Neural cell (in vitro differentiated cells): ENCODE measurements at regions not wholly inside any gene's neighbourhood (a gene's known extent, or its start where the extent isn't known, plus 50 kb on each side); places are given as distances from the start of the nearest gene placed in this dataset.

Experiments used
- H2AFZ ChIP-seq: fragments of 200-600, 300-800 bp; sonication (generic), shearing (Covaris generic); 2 replicates; pipeline ENCODE4 v1.6.0; 2014; ENCODE audit warnings: low read depth, mild to moderate bottlenecking, antibody characterized with exemption, low read length, moderate library complexity
- H3F3A ChIP-seq: fragments of 200-600 bp; shearing (Covaris generic); 2 replicates; pipeline ENCODE4 v1.6.1; 2016; ENCODE audit warnings: mild to moderate bottlenecking, moderate library complexity, mixed read lengths, antibody characterized with exemption, low read length; ENCODE audit not compliant: insufficient read depth, poor library complexity, severe bottlenecking
- H3K27ac ChIP-seq: fragments of 200-600, 300-800 bp; sonication (generic), shearing (Covaris generic); 2 replicates; pipeline ENCODE4 v1.5.1; 2014; ENCODE audit warnings: mild to moderate bottlenecking, low read length, moderate library complexity
- H3K27me3 ChIP-seq: fragments of 300-800, 200-600 bp; sonication (generic), shearing (Covaris generic); 2 replicates; pipeline ENCODE4 v1.6.0; 2014; ENCODE audit warnings: mild to moderate bottlenecking, low read depth, low read length, moderate library complexity; ENCODE audit not compliant: insufficient read depth
- H3K36me3 ChIP-seq: fragments of 300-800, 200-600 bp; sonication (generic), shearing (Covaris generic); 2 replicates; pipeline ENCODE4 v1.5.1; 2014; ENCODE audit warnings: mild to moderate bottlenecking, antibody characterized with exemption, low read length, moderate library complexity; ENCODE audit not compliant: insufficient read depth
- H3K4me2 ChIP-seq: fragments of 300-800, 200-600 bp; sonication (generic), shearing (Covaris generic); 2 replicates; pipeline ENCODE4 v1.6.0; 2014; ENCODE audit warnings: mild to moderate bottlenecking, low read length
- H3K4me3 ChIP-seq: fragments of 300-800, 200-600 bp; sonication (generic), shearing (Covaris generic); 2 replicates; pipeline ENCODE4 v1.5.1; 2014; ENCODE audit warnings: mild to moderate bottlenecking, low read length, moderate library complexity
- H3K79me2 ChIP-seq: fragments of 200-600 bp; shearing (Covaris generic); replicated peaks from 2 replicates; pipeline ENCODE4 v1.6.0; 2014; ENCODE audit warnings: mild to moderate bottlenecking, low read length, moderate library complexity; ENCODE audit not compliant: insufficient read depth
- H3K9ac ChIP-seq: fragments of 300-800, 200-600 bp; sonication (generic), shearing (Covaris generic); 2 replicates; pipeline ENCODE4 v1.6.1; 2016; ENCODE audit warnings: mild to moderate bottlenecking, low read length, mixed read lengths
- H3K9me2 ChIP-seq: fragments of 200-600 bp; shearing (Covaris generic); 2 replicates; pipeline ENCODE4 v1.6.1; 2016; ENCODE audit warnings: mild to moderate bottlenecking, low read length, mixed read lengths; ENCODE audit not compliant: insufficient read depth
- H3K9me3 ChIP-seq: fragments of 200-600, 300-800 bp; sonication (generic), shearing (Covaris generic); 2 replicates; pipeline ENCODE4 v1.6.1; 2016; ENCODE audit warnings: mild to moderate bottlenecking, mixed run types, low read length, moderate library complexity, mixed read lengths
- H4K20me1 ChIP-seq: fragments of 200-600 bp; shearing (Covaris generic); 2 replicates; pipeline ENCODE4 v1.6.1; 2016; ENCODE audit warnings: mild to moderate bottlenecking, mixed run types; ENCODE audit not compliant: insufficient read depth
- CTCF ChIP-seq: fragments of 450-650 bp; IDR thresholded peaks from 2 replicates; pipeline ENCODE4 v1.5.1; 2014; ENCODE audit warnings: antibody characterized with exemption, mild to moderate bottlenecking, moderate library complexity; ENCODE audit not compliant: poor library complexity, severe bottlenecking
- EP300 ChIP-seq: fragments of 450-650 bp; conservative IDR thresholded peaks from 2 replicates; pipeline ENCODE4 v1.6.1; 2014; ENCODE audit warnings: antibody characterized with exemption, mild to moderate bottlenecking, moderate library complexity; ENCODE audit not compliant: poor library complexity, severe bottlenecking
- EZH2 ChIP-seq: fragments of 200-600, 300-800 bp; shearing (Covaris generic), sonication (generic); IDR thresholded peaks from 2 replicates; pipeline ENCODE4 v1.6.1; 2014; ENCODE audit warnings: antibody characterized with exemption, low read length, borderline replicate concordance, mild to moderate bottlenecking; ENCODE audit not compliant: insufficient read depth, poor library complexity, severe bottlenecking
- MXI1 ChIP-seq: fragments of 450-650 bp; conservative IDR thresholded peaks from 2 replicates; pipeline ENCODE4 v1.6.1; 2014; ENCODE audit warnings: antibody characterized with exemption, mild to moderate bottlenecking; ENCODE audit not compliant: poor library complexity, severe bottlenecking
- POLR2AphosphoS5 ChIP-seq: IDR thresholded peaks from 2 replicates; pipeline ENCODE4 v1.6.1; 2012
- RAD21 ChIP-seq: fragments of 450-650 bp; conservative IDR thresholded peaks from 2 replicates; pipeline ENCODE4 v1.6.1; 2014; ENCODE audit warnings: antibody characterized with exemption, mild to moderate bottlenecking, moderate library complexity
- REST ChIP-seq: IDR thresholded peaks from 2 replicates; pipeline ENCODE4 v1.6.1; 2012; ENCODE audit warnings: borderline replicate concordance
- SMC3 ChIP-seq: fragments of 450-650 bp; conservative IDR thresholded peaks from 2 replicates; pipeline ENCODE4 v1.6.1; 2014; ENCODE audit warnings: antibody characterized with exemption, mild to moderate bottlenecking, moderate library complexity; ENCODE audit not compliant: poor library complexity
- TAF1 ChIP-seq: IDR thresholded peaks from 2 replicates; pipeline ENCODE4 v1.6.1; 2012; ENCODE audit warnings: low read depth

- Histone ChIP-seq H2AFZ (no peak overlapping the region), H3K9me3 (no peaks in the 10 kb centered on the region), H3K36me3 (no peaks in the 10 kb centered on the region), H3F3A (no peaks in the 10 kb centered on the region), H3K4me3 (no peak overlapping the region), H4K20me1 (no peaks in the 10 kb centered on the region), H3K9ac (no peak overlapping the region), H3K27ac (no peak overlapping the region), H3K27me3 (no peaks in the 10 kb centered on the region), H3K79me2 (no peaks in the 10 kb centered on the region), H3K4me2 (no peak overlapping the region), H3K9me2 (no peaks in the 10 kb centered on the region)
- TF ChIP-seq EZH2 (no peak), POLR2AphosphoS5 (no peak), REST (no peak), EP300 (no peak), CTCF (no peak), TAF1 (no peak), RAD21 (no peak), MXI1 (no peak), SMC3 (no peak)
Observed at GRCh38 chr19:30153326-30154210, 211.5 kb downstream of the URI1 start.

- no peaks in the 10 kb centered on the region for H3K79me2 ChIP-seq
- no peak overlapping the region for H3K4me3 ChIP-seq
- no peaks in the 10 kb centered on the region for H3K36me3 ChIP-seq
- no peaks in the 10 kb centered on the region for H3K9me3 ChIP-seq
- no peaks in the 10 kb centered on the region for H3K9me2 ChIP-seq
- peak overlapping the region; percentile 10 for H3K9ac ChIP-seq
- no peak for TF ChIP-seq REST
- TF ChIP-seq TAF1, result no peak
- no peak for TF ChIP-seq CTCF
- no peak for TF ChIP-seq RAD21
- TF ChIP-seq POLR2AphosphoS5, result no peak
- TF ChIP-seq EZH2, result no peak
- no peak for TF ChIP-seq EP300
- TF ChIP-seq MXI1, result no peak
- no peak for TF ChIP-seq SMC3
- no peak overlapping the region for H2AFZ ChIP-seq
- H3K27ac ChIP-seq, result no peak overlapping the region
- H4K20me1 ChIP-seq, result no peaks in the 10 kb centered on the region
- no peaks in the 10 kb centered on the region for H3F3A ChIP-seq
- H3K4me2 ChIP-seq, result no peak overlapping the region
- H3K27me3 ChIP-seq, result no peaks in the 10 kb centered on the region
Observed at GRCh38 chr19:30154410-30154809, 212.4 kb downstream of the URI1 start.
